ENCODE measurements at regions not wholly inside any gene's neighbourhood (a gene's known extent, or its start where the extent isn't known, plus 50 kb on each side); places are given as distances from the start of the nearest gene placed in this dataset.
A peak's percentile ranks its signal among the peaks of the same experiment; 100 is the strongest.
"Not testable (repeated sequence)": the region's sequence is repeated elsewhere in the genome, so short reads cannot be mapped to it uniquely, and the experiment has no call there.

- no peak overlapping the region for H2AFZ ChIP-seq (ENCODE audit: low read depth, low read length)
- no peaks in the 10 kb centered on the region for H3K36me3 ChIP-seq (replicated peaks; ENCODE audit: low read depth, low read length)
- TF ChIP-seq CTCF (IDR thresholded peaks at IDR 0.05; ENCODE audit: low read depth, low read length) = no peak
- no peak for TF ChIP-seq EZH2phosphoT487 (IDR thresholded peaks at IDR 0.05; ENCODE audit: low read depth)
- H3K4me3 ChIP-seq (ENCODE audit: low read length) = no peak overlapping the region
- H3K4me2 ChIP-seq (ENCODE audit: low read length) = no peak overlapping the region
- no peaks in the 10 kb centered on the region for H3K9me3 ChIP-seq (ENCODE audit: insufficient read depth, low read length)
- no peak overlapping the region for H3K27ac ChIP-seq (ENCODE audit: low read length)
- no peaks in the 10 kb centered on the region for H3K27me3 ChIP-seq (ENCODE audit: low read depth, low read length)
- no peak overlapping the region for H3K9ac ChIP-seq (ENCODE audit: low read length)
- H3K4me1 ChIP-seq (ENCODE audit: low read length) = peaks cover 53% of the 10 kb centered on the region
- H3K79me2 ChIP-seq (ENCODE audit: low read length) = no peaks in the 10 kb centered on the region
- H4K20me1 ChIP-seq (ENCODE audit: insufficient read depth, low read length) = no peaks in the 10 kb centered on the region
Observed at GRCh38 chr11:110347660-110348059, 51.2 kb upstream of the RDX start.

GRCh38 chr11:110349138-110349996 is 53.0 kb upstream of the RDX start:
- H3K4me1 ChIP-seq (ENCODE audit: low read length) = peaks cover 53% of the 10 kb centered on the region
- no peaks in the 10 kb centered on the region for H3K9me3 ChIP-seq (ENCODE audit: insufficient read depth, low read length)
- H2AFZ ChIP-seq (ENCODE audit: low read depth, low read length) = peak overlapping the region; percentile 78
- peak overlapping the region; percentile 60 for H3K4me3 ChIP-seq (ENCODE audit: low read length)
- TF ChIP-seq EZH2phosphoT487 (IDR thresholded peaks at IDR 0.05; ENCODE audit: low read depth) (no peak), CTCF (IDR thresholded peaks at IDR 0.05; ENCODE audit: low read depth, low read length) (peak; percentile 18; the same call in 1 of the 2 replicates)
- peak overlapping the region; percentile 53 for H3K9ac ChIP-seq (ENCODE audit: low read length)
- no peaks in the 10 kb centered on the region for H4K20me1 ChIP-seq (ENCODE audit: insufficient read depth, low read length)
- H3K4me2 ChIP-seq (ENCODE audit: low read length) = peak overlapping the region; percentile 83
- peak overlapping the region; percentile 85 for H3K27ac ChIP-seq (ENCODE audit: low read length)
- no peaks in the 10 kb centered on the region for H3K36me3 ChIP-seq (replicated peaks; ENCODE audit: low read depth, low read length)
- H3K79me2 ChIP-seq (ENCODE audit: low read length) = no peaks in the 10 kb centered on the region
- H3K27me3 ChIP-seq (ENCODE audit: low read depth, low read length) = no peaks in the 10 kb centered on the region

GRCh38 chr11:110349997-110350383 is 53.6 kb upstream of the RDX start:
- Histone ChIP-seq H3K9ac (ENCODE audit: low read length) (peak overlapping the region; percentile 53; the same call in 1 of the 2 replicates), H3K27ac (ENCODE audit: low read length) (peak overlapping the region; percentile 85), H2AFZ (ENCODE audit: low read depth, low read length) (peak overlapping the region; percentile 78), H3K4me3 (ENCODE audit: low read length) (peak overlapping the region; percentile 60), H3K4me1 (ENCODE audit: low read length) (peaks cover 53% of the 10 kb centered on the region), H3K4me2 (ENCODE audit: low read length) (peak overlapping the region; percentile 83)
- not testable (repeated sequence) for H3K9me3 ChIP-seq (ENCODE audit: insufficient read depth, low read length); H4K20me1 ChIP-seq (ENCODE audit: insufficient read depth, low read length); H3K27me3 ChIP-seq (ENCODE audit: low read depth, low read length); H3K36me3 ChIP-seq (replicated peaks; ENCODE audit: low read depth, low read length); H3K79me2 ChIP-seq (ENCODE audit: low read length)

GRCh38 chr11:110355011-110355744 is 58.8 kb upstream of the RDX start:
- no peaks in the 10 kb centered on the region for H3K36me3 ChIP-seq (replicated peaks; ENCODE audit: low read depth, low read length)
- no peak overlapping the region for H3K4me3 ChIP-seq (ENCODE audit: low read length)
- no peak overlapping the region for H3K27ac ChIP-seq (ENCODE audit: low read length)
- no peak overlapping the region for H3K9ac ChIP-seq (ENCODE audit: low read length)
- no peaks in the 10 kb centered on the region for H3K79me2 ChIP-seq (ENCODE audit: low read length)
- no peak overlapping the region for H2AFZ ChIP-seq (ENCODE audit: low read depth, low read length)
- H4K20me1 ChIP-seq (ENCODE audit: insufficient read depth, low read length) = no peaks in the 10 kb centered on the region
- H3K4me2 ChIP-seq (ENCODE audit: low read length) = no peak overlapping the region
- H3K27me3 ChIP-seq (ENCODE audit: low read depth, low read length) = no peaks in the 10 kb centered on the region
- TF ChIP-seq CTCF (IDR thresholded peaks at IDR 0.05; ENCODE audit: low read depth, low read length) = no peak
- no peak for TF ChIP-seq EZH2phosphoT487 (IDR thresholded peaks at IDR 0.05; ENCODE audit: low read depth)
- H3K4me1 ChIP-seq (ENCODE audit: low read length) = peaks cover 10% of the 10 kb centered on the region
- H3K9me3 ChIP-seq (ENCODE audit: insufficient read depth, low read length) = no peaks in the 10 kb centered on the region

Data from OCI-LY3 (cell line).